Hematopoietic multipotent progenitor cell treated with erythropoietin and hydrocortisone succinate and interleukin-3 and kit ligand, for 6 days (in vitro differentiated cells): ENCODE measurements at regions not wholly inside any gene's neighbourhood (a gene's known extent, or its start where the extent isn't known, plus 50 kb on each side); places are given as distances from the start of the nearest gene placed in this dataset.
"Not testable (repeated sequence)": the region's sequence is repeated elsewhere in the genome, so short reads cannot be mapped to it uniquely, and the experiment has no call there.

Source experiments
- DNase-seq: peaks from one replicate; pipeline ENCODE4 v3.0.0-alpha.2; 2015

DNA sequence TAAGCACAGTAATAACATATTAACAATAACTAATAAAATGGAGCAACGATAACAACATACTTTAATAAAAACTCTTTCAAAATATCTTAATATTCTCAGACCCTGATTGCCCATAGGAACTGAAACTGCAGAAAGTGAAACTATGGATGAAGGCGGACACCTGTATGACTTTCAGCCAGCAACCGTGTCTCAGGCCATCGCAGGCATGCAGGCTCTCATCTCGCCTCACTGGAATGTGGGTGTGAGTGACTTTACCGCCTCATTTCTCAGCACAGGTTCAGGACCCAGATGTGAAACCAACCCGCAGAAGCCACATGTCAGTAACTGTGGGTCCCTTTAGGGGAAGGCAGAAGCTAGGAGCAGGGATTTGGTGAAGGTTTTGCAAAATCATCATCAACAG, 539.1 kb downstream of the FAM181B start:
- no peak for DNase-seq

DNA sequence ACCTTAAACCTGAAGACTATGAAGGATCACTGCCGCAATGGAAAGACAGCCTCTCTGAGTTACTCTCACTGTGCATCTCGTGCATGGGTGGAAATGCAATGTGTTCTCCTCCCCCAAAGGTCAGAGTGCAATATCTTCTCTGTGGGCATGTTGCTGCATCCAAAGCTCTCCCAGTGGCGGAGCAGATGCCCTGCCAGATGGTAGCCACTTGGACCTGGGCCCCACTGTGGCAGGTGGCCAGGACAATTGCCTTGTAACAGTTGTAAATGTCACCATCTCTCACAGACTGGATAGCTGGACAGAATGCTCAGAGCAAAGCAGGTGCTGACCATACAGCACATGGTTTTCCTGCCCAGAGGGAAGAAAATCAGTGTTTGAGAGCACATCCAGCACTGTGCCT, 542.0 kb downstream of the FAM181B start:
- DNase-seq: no peak

DNA sequence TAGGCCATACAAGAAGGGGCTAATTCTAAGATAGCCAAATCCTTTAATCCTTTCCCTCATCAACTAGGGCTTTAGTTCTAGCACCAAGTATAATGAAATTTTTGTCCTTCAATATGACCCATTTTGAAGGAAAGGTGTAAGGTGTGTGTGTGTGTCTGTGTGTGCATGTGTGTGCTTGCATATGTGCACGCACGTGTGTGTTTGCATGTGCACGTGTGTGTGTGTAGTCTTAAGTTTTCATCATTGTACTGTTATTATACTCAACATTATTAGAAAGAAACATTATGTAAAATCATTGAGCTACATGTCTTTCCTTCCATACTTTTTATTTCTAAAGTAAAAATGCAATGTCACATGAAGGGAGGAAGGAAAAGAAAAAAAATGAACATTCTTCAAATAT, 547.7 kb downstream of the FAM181B start:
- no peak for DNase-seq

DNA sequence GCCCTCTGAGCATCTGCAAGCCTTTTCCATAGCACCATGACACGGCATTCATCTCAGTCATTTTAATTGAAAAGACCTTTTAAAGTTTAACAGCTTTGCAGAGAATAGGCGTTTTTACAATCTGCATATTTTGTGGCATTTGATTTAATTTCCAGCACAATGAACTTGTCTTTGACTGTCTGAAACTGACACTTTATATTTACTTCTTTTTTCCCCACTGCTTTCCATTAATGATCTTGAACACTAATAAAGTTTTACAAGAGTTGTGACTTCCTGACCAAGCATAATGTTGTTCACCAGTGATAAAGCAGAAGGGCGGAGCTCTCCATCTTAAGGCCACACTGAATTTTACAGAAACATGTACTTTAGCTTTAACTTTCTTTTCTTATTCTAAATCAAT, 548.7 kb downstream of the FAM181B start:
- DNase-seq: no peak

DNA sequence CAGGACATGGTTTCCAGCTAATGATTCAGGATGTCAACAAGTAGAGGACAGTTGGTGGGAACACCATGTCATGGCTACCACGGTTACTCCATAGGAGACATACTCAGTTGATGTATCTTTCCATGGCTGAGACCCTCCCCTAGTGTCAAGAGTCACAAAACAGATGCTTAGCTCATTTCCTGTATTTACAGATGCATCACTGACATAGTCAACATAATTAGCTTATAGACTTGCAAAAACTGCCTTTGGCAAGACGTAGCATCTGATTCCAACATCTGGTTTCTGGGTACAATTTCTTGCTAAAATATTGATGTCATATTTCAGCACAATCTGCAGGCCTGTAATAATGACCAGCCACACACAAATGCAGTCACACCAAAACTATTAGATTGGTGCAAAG, 550.3 kb downstream of the FAM181B start:
- no peak for DNase-seq

DNA sequence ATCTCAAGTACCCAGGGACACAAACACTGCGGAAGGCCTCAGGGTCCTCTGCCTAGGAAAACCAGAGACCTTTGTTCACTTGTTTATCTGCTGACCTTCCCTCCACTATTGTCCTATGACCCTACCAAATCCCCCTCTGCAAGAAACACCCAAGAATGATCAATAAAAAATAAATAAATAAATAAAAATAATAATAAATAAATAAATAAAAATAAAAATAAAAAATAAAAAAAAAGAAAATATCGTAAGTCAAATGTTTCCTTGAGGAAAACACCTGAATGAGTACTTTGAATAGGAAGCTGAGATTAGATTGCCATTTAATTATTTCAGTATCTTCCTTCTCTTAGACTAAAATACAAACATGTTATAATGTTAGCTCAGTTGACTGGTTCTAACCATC, 551.0 kb downstream of the FAM181B start:
- DNase-seq: not testable (repeated sequence)

DNA sequence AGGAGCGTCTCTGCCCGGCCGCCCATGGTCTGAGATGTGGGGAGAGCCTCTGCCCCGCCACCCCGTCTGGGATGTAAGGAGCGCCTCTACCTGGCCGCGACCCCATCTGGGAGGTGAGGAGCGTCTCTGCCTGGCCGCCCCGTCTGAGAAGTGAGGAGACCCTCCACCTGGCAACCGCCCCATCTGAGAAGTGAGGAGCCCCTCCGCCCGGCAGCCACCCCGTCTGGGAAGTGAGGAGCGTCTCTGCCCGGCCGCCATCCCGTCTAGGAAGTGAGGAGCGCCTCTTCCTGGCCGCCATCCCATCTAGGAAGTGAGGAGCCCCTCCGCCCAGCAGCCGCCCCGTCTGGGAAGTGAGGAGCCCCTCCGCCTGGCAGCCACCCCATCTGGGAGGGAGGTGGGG, 551.9 kb downstream of the FAM181B start:
- not testable (repeated sequence) for DNase-seq

DNA sequence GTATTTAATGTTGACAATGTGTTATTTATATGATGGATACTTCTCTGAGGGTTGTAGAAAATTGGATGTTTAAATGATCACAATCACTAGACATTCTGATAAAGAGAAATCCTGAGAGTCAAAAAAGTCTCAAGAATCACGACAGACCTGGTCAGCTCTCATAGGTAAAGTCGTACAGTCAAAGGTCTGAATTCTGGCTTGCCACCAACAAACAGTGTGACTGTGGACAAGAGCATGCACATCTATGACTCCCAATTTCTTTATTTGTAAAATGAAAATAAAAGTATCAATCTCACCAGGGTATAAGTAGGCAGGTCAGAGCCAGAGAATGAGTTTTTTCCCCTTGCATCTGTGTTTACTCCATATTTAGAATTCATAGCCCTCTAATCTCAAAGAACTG, 556.7 kb downstream of the FAM181B start:
- DNase-seq: no peak

DNA sequence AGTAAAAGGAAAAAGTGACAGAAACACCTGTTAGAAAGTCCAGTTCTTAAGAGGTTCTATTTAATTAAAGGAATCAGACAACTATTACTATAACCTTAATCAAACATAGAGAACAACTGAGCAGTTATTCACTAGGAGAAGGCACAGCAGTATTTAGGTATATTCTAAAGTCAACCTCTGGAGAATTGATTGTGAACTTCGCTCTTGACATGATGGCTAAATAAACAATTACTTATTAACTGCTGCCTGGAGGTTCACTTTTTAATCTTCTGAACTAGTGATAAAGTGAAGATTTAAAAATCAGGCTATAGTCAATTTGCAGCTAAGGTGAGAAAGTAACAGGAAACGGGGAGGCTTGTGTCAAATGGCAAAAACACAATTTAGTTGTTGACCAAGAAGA, 557.3 kb downstream of the FAM181B start:
- DNase-seq: no peak

DNA sequence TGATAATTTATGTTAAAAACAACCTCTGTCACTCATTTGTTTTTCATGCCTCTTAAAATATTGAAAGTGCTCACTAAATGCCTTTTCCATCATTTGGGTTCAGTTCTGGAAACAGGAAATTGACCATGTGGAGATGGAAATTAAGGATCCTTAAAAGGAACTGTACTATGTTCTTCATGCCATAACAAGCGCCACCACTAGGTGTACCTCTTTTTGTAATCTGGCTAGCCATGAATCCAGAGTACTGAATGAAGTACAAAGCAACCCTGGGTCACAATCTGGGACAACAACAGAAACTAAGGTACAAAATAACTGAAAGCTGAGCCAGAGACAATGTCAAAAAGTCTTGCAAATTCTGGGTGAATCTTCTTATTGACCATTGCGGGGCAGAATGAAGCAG, 559.1 kb downstream of the FAM181B start:
- peak; percentile 2 for DNase-seq

DNA sequence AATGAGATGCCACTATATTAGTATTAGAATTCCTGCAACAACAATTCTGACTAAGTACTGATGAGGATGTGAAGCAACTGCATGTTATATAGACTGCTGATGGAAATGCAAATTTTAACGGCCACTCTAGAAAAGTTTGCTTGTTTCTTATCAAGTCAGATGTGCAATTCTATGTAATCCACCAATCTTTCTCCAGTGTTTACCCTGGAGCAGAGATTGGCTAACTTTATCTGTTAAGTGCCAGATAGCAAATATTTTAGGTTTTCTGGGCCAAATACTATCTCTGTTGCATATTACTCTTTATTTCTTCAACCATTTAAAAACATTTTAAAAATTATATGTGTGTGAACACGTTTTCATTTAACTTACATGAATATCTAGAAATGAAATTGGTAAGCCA, 586.9 kb downstream of the FAM181B start:
- DNase-seq: no peak

DNA sequence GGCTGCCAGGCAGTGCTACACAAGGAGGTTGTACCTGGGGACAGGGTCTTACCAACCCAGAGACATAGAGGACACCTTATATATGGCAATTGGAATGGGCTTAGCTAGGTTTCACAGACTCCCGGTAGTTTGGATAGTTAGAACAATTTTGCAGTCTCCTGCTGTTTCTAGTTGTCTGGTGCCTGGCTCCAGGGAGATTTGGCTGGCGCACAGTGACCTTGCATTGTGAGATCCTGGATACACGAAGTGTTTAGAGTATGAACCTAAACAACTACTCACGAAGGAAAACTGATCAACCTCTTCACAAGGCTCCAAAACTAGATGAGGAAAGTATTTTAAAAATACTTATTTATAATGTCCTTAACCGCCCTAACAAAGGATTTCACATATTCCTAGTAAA, 614.7 kb downstream of the FAM181B start:
- no peak for DNase-seq

DNA sequence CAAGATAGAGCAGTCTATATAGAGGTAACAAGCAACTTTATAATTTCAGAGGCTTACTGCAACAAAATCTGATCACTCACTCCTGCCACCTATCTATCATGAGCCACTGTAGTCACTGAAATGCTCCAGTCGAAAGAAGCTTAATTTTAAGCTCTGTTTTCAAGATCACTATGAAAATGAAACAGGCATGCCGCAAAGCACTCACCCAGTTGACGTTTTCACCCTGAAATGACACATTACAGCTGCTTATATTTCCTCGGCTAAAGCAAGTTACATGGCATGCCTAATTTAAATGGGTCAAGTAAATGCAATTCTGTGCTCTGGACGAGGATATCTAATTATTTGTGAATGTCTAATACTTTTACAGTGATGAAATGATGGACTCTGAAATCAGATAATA, 616.3 kb downstream of the FAM181B start:
- no peak for DNase-seq

DNA sequence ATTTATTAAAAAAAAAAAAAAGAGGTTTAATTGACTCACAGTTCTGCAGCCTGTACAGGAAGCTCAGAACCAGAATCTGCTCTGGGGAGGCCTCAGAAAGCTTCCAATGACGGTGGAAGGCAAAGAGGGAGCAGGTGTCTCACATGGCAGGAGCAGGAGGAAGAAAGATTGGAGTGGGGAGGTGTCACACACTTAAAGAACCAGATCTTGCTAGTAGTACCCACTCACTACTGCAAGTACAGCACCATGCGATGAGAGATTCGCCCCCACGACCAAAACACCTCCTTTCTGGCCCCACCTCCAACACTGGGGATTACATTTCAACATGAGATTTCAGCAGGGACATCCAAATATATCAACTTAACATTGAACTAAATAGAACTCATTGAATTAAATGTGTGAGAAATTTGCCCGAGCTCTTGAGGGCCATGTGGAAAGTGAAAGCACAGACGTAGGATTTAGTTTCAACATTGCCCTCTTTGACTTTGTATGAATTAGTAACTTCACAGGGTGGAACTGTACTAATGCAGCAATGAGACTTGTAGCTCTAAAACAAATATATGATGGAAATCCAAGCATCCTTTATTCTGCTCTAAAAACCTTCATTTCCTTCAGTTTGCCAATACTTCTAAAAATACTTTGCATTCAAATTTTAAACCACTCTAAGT, 628.2 kb downstream of the FAM181B start:
- no peak for DNase-seq

DNA sequence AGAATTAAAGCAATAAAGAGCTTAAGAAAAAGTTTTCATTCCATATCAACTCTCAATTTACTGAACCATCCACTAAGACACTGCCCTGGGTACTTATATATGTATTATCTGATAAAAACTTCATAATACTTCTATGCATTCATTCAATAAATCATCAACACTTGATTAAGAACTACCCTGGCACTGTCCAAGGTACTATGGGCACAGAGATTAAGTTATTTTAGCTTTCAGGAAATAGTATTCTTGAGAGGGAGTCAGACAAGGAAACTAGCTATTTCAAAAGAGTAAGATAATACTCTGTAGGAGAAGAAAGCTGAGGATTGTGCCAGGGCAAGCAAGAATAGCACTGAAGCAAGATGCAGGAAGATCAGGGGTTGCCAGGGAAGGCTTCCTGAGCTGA, 640.8 kb downstream of the FAM181B start:
- DNase-seq: peak; percentile 2

DNA sequence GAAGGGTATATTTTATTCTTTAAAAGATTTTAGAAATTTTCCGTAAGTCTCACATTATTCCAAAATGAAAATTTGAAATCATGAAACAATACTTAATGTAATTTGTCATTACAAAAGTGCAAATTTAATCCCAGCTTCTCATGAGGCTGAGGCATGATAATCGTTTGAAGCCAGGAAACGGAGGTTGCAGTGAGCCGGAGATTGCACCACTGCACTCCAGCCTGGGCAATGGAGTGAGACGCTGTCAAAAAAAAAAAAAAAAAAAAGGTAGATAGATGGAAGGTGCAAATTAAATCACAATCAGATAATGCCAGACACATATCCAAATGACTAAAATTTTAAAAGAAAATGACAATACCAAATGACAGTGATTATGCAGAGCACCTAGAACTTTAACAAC, 644.2 kb downstream of the FAM181B start:
- no peak for DNase-seq

DNA sequence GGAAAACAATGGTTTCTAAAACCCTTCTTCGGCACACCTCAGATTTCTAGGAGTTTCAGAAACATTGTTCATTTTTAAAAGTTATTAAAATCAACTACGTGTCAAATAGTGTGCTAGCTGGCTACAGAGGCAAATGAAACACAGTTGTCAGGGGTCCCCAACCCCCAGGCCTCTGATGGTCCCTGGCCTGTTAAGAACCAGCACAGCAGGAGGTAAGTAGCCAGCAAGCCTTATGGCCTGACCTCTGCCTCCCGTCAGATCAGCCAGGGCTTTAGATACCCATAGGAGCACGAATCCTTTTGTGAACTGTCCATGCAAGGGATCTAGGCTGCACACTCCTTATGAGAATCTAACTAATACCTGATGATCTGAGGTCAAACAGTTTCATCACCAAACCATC, 648.2 kb downstream of the FAM181B start:
- DNase-seq: no peak

DNA sequence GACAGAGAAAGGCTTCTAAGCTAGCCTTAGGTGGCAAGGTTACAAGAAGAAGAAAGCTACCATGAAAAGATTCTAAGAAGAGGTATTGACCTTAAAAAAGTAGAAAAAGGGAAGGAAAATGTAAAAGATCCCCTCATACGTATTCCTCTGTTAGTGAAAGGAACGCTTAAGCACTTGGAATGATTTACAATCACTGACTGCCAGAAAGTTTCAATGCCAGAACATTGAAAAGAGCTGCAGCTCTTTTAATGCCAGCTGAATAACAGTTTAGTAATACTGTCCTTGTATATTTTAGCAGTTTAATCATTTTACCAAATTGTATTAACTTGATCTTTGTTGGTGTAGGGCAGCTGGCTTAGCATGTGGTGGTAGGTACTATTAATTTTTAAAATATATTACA, 650.7 kb downstream of the FAM181B start:
- no peak for DNase-seq

DNA sequence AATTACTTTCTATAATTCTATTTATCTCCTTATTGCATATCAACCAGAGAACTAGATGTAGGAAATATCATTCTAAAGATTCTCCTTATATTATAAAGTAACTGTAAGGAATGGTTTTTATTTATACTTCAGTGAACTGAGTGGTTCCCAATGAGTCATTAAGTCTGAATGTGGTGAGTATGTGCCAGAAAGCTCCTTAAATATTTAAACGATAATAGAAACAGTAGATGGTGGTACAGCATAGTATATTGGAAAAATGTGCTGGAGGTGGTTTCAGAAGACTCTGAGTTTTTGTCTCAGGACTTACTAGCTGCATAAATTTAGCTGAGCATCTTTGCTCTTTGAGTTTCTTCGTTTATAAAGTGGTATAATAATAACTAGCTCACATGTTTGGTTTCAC, 653.5 kb downstream of the FAM181B start:
- DNase-seq: no peak

DNA sequence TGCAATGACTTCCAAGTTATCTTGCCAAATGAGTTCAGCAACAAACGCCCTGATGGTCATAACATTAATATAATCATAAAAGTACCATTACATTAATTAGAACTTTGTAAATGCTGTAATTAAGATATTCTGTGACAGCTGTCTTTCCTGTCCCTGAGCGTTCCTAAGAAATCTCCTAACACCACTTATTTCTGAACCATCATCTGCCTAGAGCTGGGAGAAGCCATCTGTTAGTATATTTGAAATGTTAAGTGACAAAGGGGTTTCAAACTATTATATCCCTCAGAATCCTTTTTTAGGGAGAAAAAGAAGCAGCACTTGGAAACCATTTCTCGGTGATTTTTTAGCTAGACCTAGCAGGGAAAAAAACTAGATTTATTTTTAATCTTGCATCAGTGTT, 657.5 kb downstream of the FAM181B start:
- no peak for DNase-seq

DNA sequence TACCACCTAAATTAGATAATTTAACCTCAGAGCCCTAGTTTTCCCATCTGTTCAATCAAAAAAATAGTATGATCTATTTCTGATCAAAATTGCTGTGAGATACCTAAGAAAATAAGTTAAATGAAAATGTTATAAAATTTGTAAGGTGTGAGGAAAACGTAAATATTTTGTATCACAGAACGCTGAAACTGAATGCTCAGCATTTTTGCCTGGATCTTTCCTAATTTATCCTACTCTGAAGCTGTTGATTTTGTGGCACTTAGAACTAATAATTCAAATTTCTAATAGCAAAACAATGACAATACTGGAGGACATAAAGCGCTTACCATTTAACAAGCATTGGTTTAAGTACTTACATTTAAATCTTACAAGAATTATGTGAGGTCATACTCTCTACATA, 674.2 kb downstream of the FAM181B start:
- DNase-seq: no peak

DNA sequence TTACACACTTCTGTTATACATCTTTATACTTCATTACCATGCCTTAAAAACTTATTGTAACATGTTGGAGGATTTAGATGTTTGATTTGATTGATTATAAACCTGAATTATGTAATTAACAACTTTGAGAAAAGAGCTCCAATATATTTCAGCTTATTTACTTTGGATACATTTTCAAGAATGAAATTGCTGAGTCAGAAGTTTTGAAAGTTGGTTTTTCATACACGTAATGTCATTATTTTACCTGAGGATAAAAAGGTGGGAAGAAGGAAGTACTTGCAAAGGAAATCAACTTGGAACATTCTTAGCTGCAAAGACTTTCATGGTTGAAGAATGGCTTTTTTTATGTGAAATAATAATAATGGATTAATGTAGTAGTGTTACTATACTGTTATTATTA, 677.2 kb downstream of the FAM181B start:
- no peak for DNase-seq

DNA sequence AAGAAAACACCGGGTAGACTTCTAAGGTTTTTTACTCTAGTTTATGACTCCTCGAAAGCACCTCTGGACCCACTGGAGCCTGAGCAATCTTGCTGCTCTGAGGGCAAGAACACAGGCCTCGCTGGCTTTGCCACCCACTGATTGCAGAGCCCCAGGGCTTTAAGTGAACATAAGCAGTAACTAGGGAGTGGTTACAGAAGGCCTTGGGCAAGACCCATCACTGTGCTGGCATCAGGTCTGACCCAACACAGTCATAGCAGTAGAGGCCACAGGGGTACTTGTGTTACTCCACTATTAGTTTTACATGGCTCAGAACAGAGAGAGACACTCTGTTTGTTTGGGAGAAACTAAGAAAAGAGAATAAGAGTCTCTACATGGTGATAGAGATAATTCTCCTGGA, 684.5 kb downstream of the FAM181B start:
- no peak for DNase-seq

DNA sequence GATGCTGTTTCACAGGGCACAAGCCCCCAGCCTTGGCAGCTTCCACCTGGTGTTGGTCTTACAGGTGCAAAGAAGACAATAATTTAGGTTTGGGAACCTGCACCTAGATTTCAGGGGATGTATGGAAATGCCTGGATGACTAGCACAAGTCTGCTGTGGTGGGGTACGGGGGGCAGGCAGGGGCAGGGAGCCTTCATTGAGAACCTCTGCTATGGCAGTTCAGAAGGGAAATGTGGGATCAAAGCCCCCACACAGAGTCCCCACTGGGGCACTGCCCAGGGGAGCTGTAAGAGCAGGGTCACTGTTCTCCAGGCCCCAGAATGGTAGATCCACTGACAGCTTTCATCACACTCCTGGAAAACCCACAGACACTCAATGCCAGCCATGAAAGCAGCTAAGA, 686.5 kb downstream of the FAM181B start:
- DNase-seq: no peak

DNA sequence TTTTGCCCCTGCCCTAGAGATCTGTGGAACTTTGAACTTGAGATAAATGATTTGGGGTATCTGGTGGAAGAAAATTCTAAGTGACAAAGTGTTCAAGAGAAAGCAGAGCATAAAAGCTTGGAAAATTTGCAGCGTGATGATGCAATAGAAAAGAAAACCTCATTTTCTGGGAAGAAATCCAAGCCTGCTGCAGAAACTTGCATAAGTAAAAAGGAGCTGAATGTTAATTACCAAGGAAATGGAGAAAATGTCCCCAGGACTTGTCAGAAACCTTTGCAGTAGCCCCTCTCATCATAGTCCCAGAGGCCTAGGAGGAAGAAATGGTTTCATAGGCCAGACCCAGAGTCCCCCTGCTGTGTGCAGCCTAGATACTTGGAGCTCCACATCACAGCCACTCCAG, 686.9 kb downstream of the FAM181B start:
- DNase-seq: no peak
